Upper lobe of left lung (tissue), 4 donors: ENCODE measurements at regions not wholly inside any gene's neighbourhood (a gene's known extent, or its start where the extent isn't known, plus 50 kb on each side); places are given as distances from the start of the nearest gene placed in this dataset.

Experiments used
- CTCF ChIP-seq, 6 experiments: fragments of 450-650 bp in 4 of 6; fragments of 200-600 bp in 2 of 6; sonication (generic) in 2 of 6; IDR thresholded peaks; one replicate each; pipeline ENCODE4 v1.5.1; 2016 to 2019; ENCODE audit warnings: antibody characterized with exemption in 6 of 6
- EP300 ChIP-seq, 4 donors: sonication (generic); formaldehyde crosslinking; IDR thresholded peaks; one replicate each; pipeline ENCODE4 v1.5.1; 2017; ENCODE audit warnings: antibody characterized with exemption in 4 of 4, control low read depth in 2 of 4
- POLR2AphosphoS5 ChIP-seq, 2 donors: sonication (generic); formaldehyde crosslinking; IDR thresholded peaks; one replicate each; pipeline ENCODE4 v1.5.1; 2017; ENCODE audit warnings: antibody characterized with exemption in 2 of 2

GRCh38 chr1:59012378-59012777 is 228.5 kb upstream of the JUN start:
- TF ChIP-seq CTCF (IDR thresholded peaks at IDR 0.05) (no peak), EP300 (IDR thresholded peaks at IDR 0.05) (no peak), POLR2AphosphoS5 (IDR thresholded peaks at IDR 0.05) (no peak)
